Vagina (tissue), 2 donors: ENCODE measurements at regions not wholly inside any gene's neighbourhood (a gene's known extent, or its start where the extent isn't known, plus 50 kb on each side); places are given as distances from the start of the nearest gene placed in this dataset.

Source experiments
- CTCF ChIP-seq, 3 experiments: fragments of 450-650 bp in 2 of 3; fragments of 200-600 bp in 1 of 3; sonication (generic) in 1 of 3; IDR thresholded peaks; one replicate each; pipeline ENCODE4 v1.5.1; 2017 to 2019; ENCODE audit warnings: antibody characterized with exemption in 3 of 3, mild to moderate bottlenecking in 2 of 3, moderate library complexity in 2 of 3
- POLR2AphosphoS5 ChIP-seq, 2 donors: sonication (generic); formaldehyde crosslinking; IDR thresholded peaks; one replicate each; pipeline ENCODE4 v1.9.0; 2017; ENCODE audit warnings: antibody characterized with exemption in 2 of 2, mild to moderate bottlenecking in 2 of 2, low read depth in 1 of 2; ENCODE audit not compliant: insufficient read depth in 1 of 2

- TF ChIP-seq CTCF (IDR thresholded peaks at IDR 0.05) (no peak), POLR2AphosphoS5 (IDR thresholded peaks at IDR 0.05; ENCODE audit: insufficient read depth in 1 of 2, low read depth in 1 of 2) (no peak)
Measured at GRCh38 chr15:59746777-59747176, 57.7 kb upstream of the BNIP2 start.
